K562 (cell line): ENCODE measurements at regions not wholly inside any gene's neighbourhood (a gene's known extent, or its start where the extent isn't known, plus 50 kb on each side); places are given as distances from the start of the nearest gene placed in this dataset.

Source experiments
- ATAC-seq: fragments of 200-7000 bp; cut with Tn5 transposase; 3 replicates; pipeline ENCODE4 v1.9.1; 2020; ENCODE audit warnings: moderate library complexity
- BruUV-seq: library from RNA; stranded (reverse); fragments of 400-500 nt; replicated peaks from 2 replicates; lab custom pipeline; 2021; lab: Mats Ljungman, UMichigan
- CTCF ChIA-PET: fragments of 300-600 bp; formaldehyde crosslinking; extraction: SDS; loops from one replicate; lab custom pipeline; 2021; ENCODE audit warnings: low intra/inter-chr PET ratio; lab: Yijun Ruan, JAX
- POLR2A ChIA-PET: fragments of 300-600, 350-650 bp; sonication (Branson Sonifier 250); formaldehyde crosslinking; extraction: SDS; loops from one replicate; lab custom pipeline; 2021; ENCODE audit warnings: antibody characterized with exemption, inconsistent platforms; lab: Yijun Ruan, JAX
- DNase-seq, 4 experiments: peaks; one replicate each; pipeline versions ENCODE4 v3.0.0 to v3.0.0-alpha.2; 2011 to 2018; ENCODE audit warnings: low spot score in 3 of 4, mixed read lengths in 3 of 4; ENCODE audit errors: extremely low read depth in 1 of 4
- FAIRE-seq: peaks from 2 replicates; lab custom pipeline; 2011; peaks lifted over from hg19 to GRCh38; lab: Jason Lieb, UNC
- H2AFZ ChIP-seq: 2 replicates; pipeline ENCODE4 v1.6.0; 2011; ENCODE audit warnings: low read depth, low read length, control low read depth, inconsistent platforms
- H3K27ac ChIP-seq: fragments of 200-600 bp; 3 replicates; pipeline ENCODE4 v1.8.0; 2011; ENCODE audit warnings: low read depth, mild to moderate bottlenecking, control low read depth, inconsistent platforms, low read length, moderate library complexity, mixed read lengths; ENCODE audit errors: extremely low read depth
- H3K27me3 ChIP-seq, 2 experiments: fragments of 300-600 bp in 1 of 2; 2 replicates in 1 of 2; 3 replicates in 1 of 2; pipeline versions ENCODE4 v1.6.0 to v1.8.0; 2011; ENCODE audit warnings: inconsistent platforms in 2 of 2, low read length in 2 of 2, mild to moderate bottlenecking in 1 of 2, mixed read lengths in 1 of 2, moderate library complexity in 1 of 2; ENCODE audit not compliant: control insufficient read depth in 2 of 2, insufficient read depth in 2 of 2
- H3K36me3 ChIP-seq: fragments of 300-600 bp; 3 replicates; pipeline ENCODE4 v1.8.0; 2011; ENCODE audit warnings: mild to moderate bottlenecking, low read length, inconsistent platforms; ENCODE audit not compliant: control insufficient read depth, insufficient read depth
- H3K4me1 ChIP-seq, 2 experiments: fragments of 200-600 bp in 1 of 2; replicated peaks in 1 of 2; 2 replicates in 1 of 2; 3 replicates in 1 of 2; pipeline versions ENCODE4 v1.5.1 to v1.8.0; 2011; ENCODE audit warnings: inconsistent platforms in 2 of 2, low read length in 2 of 2, mild to moderate bottlenecking in 1 of 2, mixed read lengths in 1 of 2, moderate library complexity in 1 of 2; ENCODE audit not compliant: control insufficient read depth in 2 of 2, insufficient read depth in 2 of 2
- H3K4me2 ChIP-seq: 2 replicates; pipeline ENCODE4 v1.6.1; 2011; ENCODE audit warnings: low read length, control low read depth, inconsistent platforms, mixed read lengths; ENCODE audit not compliant: insufficient read depth
- H3K4me3 ChIP-seq: fragments of 200-600 bp; sonication (generic), shearing (Covaris generic); 2 replicates; pipeline ENCODE4 v1.5.1; 2016; ENCODE audit warnings: control low read depth, inconsistent platforms
- H3K79me2 ChIP-seq: fragments of 200-600 bp; 3 replicates; pipeline ENCODE4 v1.8.0; 2011; ENCODE audit warnings: low read length, inconsistent platforms; ENCODE audit not compliant: control insufficient read depth, insufficient read depth
- H3K9ac ChIP-seq, 2 experiments: 2 replicates each; pipeline versions ENCODE4 v1.6.0 to v1.6.1; 2011; ENCODE audit warnings: low read depth in 2 of 2, low read length in 2 of 2, control low read depth in 1 of 2, inconsistent platforms in 1 of 2, mild to moderate bottlenecking in 1 of 2, mixed read lengths in 1 of 2; ENCODE audit not compliant: insufficient read depth in 1 of 2
- H3K9me1 ChIP-seq: one replicate; pipeline ENCODE4 v1.6.0; 2011; ENCODE audit warnings: inconsistent platforms, mild to moderate bottlenecking, low read length, moderate library complexity; ENCODE audit not compliant: control insufficient read depth, insufficient read depth
- H3K9me3 ChIP-seq: replicated peaks from 2 replicates; pipeline ENCODE4 v1.5.1; 2011; ENCODE audit warnings: low read depth, low read length, inconsistent platforms; ENCODE audit not compliant: control insufficient read depth, insufficient read depth
- H4K20me1 ChIP-seq: replicated peaks from 2 replicates; pipeline ENCODE4 v1.6.1; 2011; ENCODE audit warnings: low read length, inconsistent platforms, mixed read lengths; ENCODE audit not compliant: control insufficient read depth, insufficient read depth
- CEBPB ChIP-seq: fragments of 450-650 bp; IDR thresholded peaks from 2 replicates; pipeline ENCODE4 v1.6.1; 2016; ENCODE audit warnings: missing genetic modification characterization, missing compliant biosample characterization
- CHD4 ChIP-seq: fragments of 200-600 bp; sonication (generic); IDR thresholded peaks from 3 replicates; pipeline ENCODE4 v1.6.1; 2012; ENCODE audit warnings: low read depth, mild to moderate bottlenecking, mixed read lengths, low read length, inconsistent platforms; ENCODE audit not compliant: insufficient read depth, insufficient replicate concordance, poor library complexity, severe bottlenecking
- E4F1 ChIP-seq: fragments of 250-450 bp; sonication (Bioruptor Pico); IDR thresholded peaks from 2 replicates; pipeline ENCODE4 v1.5.0; 2021; ENCODE audit warnings: mild to moderate bottlenecking, borderline replicate concordance
- FOS ChIP-seq: IDR thresholded peaks from 3 replicates; pipeline ENCODE4 v1.6.1; 2011; ENCODE audit not compliant: insufficient read length; ENCODE audit errors: extremely low read depth
- HMG20B ChIP-seq: fragments of 250-450 bp; sonication (Bioruptor Pico); IDR thresholded peaks from 2 replicates; pipeline ENCODE4 v1.5.0; 2021; ENCODE audit warnings: mild to moderate bottlenecking
- KAT8 ChIP-seq: fragments of 450-650 bp; IDR thresholded peaks from 2 replicates; pipeline ENCODE4 v1.6.1; 2016; ENCODE audit warnings: low read depth, mild to moderate bottlenecking
- MAFF ChIP-seq: IDR thresholded peaks from 2 replicates; pipeline ENCODE4 v1.6.1; 2012; ENCODE audit warnings: low read length, improper control_type of control experiment
- RBM17 ChIP-seq: fragments of 200-400 bp; formaldehyde crosslinking; IDR thresholded peaks from 2 replicates; pipeline ENCODE4 v1.6.1; 2017; ENCODE audit warnings: low read depth, mild to moderate bottlenecking, low read length, borderline replicate concordance
- TEAD4 ChIP-seq, 2 experiments: sonication (generic) in 1 of 2; formaldehyde crosslinking in 1 of 2; IDR thresholded peaks; 2 replicates each; pipeline versions ENCODE4 v1.6.1 to v1.8.0; 2012 to 2022; ENCODE audit warnings: borderline replicate concordance in 1 of 2, inconsistent platforms in 1 of 2, low read length in 1 of 2, mild to moderate bottlenecking in 1 of 2, missing genetic modification reagents in 1 of 2
- ZBTB33 ChIP-seq: sonication (generic); formaldehyde crosslinking; IDR thresholded peaks from 2 replicates; pipeline ENCODE4 v1.8.1; 2023; ENCODE audit warnings: mild to moderate bottlenecking, missing genetic modification reagents
- ZNF57 ChIP-seq: fragments of 450-650 bp; formaldehyde crosslinking; IDR thresholded peaks from 2 replicates; pipeline ENCODE4 v1.4.0; 2020; ENCODE audit warnings: mild to moderate bottlenecking, moderate library complexity
- WGBS: fragments of 100-300 bp; shearing (Covaris generic); methylation state at CpG from one replicate; pipeline ENCODE4 v1.1.6; 2016; ENCODE audit warnings: low coverage, mixed read lengths; ENCODE audit not compliant: insufficient coverage; ENCODE audit errors: missing lambda C conversion rate; 5-methylcytosine and 5-hydroxymethylcytosine counted together
- in situ Hi-C: fragments of 300-500 bp; cut with MboI; formaldehyde crosslinking; loops from 4 replicates; pipeline ENCODE4 v1.15.0; 2018; ENCODE audit warnings: inconsistent platforms, mixed read lengths
- intact Hi-C: fragments of 100-400 bp; cut with micrococcal nuclease; formaldehyde crosslinking; loops from 2 replicates; pipeline ENCODE4 v1.14.2; 2022
- TF ChIP-seq, protein P1 (sequence below): fragments of 250-450 bp; sonication (Bioruptor Pico); IDR thresholded peaks from 2 replicates; pipeline ENCODE4 v1.9.0; 2021; ENCODE audit warnings: mild to moderate bottlenecking, inconsistent platforms
- TF ChIP-seq, protein P2 (sequence below): fragments of 450-650 bp; IDR thresholded peaks from 2 replicates; pipeline ENCODE4 v1.6.1; 2017; ENCODE audit warnings: antibody characterized with exemption

GRCh38 chr1:67988066-67988465, 62.4 kb downstream of the DIRAS3 start:
- 21% methylated on average over 5 of the region's 5 CpGs for WGBS
- Histone ChIP-seq H3K9me3 (no peaks in the 10 kb centered on the region), H3K27ac (no peak overlapping the region), H3K9ac (no peak overlapping the region), H4K20me1 (no peaks in the 10 kb centered on the region), H2AFZ (no peak overlapping the region), H3K36me3 (no peaks in the 10 kb centered on the region), H3K27me3 (no peaks in the 10 kb centered on the region), H3K4me3 (no peak overlapping the region), H3K4me1 (no peaks in the 10 kb centered on the region; a peak in 2 of 5 replicates), H3K9me1 (no peaks in the 10 kb centered on the region), H3K79me2 (no peaks in the 10 kb centered on the region), H3K4me2 (no peak overlapping the region)
- no TSS peak for BruUV-seq
- ChIA-PET POLR2A (interaction anchor here (0.6 kb wide), 1 partner anchor 65 kb away, joined by 3 read pairs; no protein-coding TSS in a partner anchor), CTCF (no interaction called here)
- FAIRE-seq, result no peak
- no peak for DNase-seq
- intact Hi-C loops, result no loop called here
- ATAC-seq, result no peak
- no peak for TF ChIP-seq E4F1 (CRISPR knock-in tag)
- TF ChIP-seq MAFF, result no peak
- no peak for TF ChIP-seq TEAD4 (IDR thresholded peaks at IDR 0.05; ENCODE audit: low read length)
- no peak for TF ChIP-seq TEAD4 (CRISPR knock-in tag; IDR thresholded peaks at IDR 0.05; ENCODE audit: borderline replicate concordance)
- no peak for TF ChIP-seq ZBTB33
- no peak for TF ChIP-seq HMG20B
- no peak for TF ChIP-seq CHD4
- TF ChIP-seq KAT8, result no peak
- TF ChIP-seq FOS, result no peak
- TF ChIP-seq ZNF57 (CRISPR knock-in tag), result no peak
- TF ChIP-seq, protein P1, sequence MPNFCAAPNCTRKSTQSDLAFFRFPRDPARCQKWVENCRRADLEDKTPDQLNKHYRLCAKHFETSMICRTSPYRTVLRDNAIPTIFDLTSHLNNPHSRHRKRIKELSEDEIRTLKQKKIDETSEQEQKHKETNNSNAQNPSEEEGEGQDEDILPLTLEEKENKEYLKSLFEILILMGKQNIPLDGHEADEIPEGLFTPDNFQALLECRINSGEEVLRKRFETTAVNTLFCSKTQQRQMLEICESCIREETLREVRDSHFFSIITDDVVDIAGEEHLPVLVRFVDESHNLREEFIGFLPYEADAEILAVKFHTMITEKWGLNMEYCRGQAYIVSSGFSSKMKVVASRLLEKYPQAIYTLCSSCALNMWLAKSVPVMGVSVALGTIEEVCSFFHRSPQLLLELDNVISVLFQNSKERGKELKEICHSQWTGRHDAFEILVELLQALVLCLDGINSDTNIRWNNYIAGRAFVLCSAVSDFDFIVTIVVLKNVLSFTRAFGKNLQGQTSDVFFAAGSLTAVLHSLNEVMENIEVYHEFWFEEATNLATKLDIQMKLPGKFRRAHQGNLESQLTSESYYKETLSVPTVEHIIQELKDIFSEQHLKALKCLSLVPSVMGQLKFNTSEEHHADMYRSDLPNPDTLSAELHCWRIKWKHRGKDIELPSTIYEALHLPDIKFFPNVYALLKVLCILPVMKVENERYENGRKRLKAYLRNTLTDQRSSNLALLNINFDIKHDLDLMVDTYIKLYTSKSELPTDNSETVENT, result no peak
- TF ChIP-seq, protein P2, sequence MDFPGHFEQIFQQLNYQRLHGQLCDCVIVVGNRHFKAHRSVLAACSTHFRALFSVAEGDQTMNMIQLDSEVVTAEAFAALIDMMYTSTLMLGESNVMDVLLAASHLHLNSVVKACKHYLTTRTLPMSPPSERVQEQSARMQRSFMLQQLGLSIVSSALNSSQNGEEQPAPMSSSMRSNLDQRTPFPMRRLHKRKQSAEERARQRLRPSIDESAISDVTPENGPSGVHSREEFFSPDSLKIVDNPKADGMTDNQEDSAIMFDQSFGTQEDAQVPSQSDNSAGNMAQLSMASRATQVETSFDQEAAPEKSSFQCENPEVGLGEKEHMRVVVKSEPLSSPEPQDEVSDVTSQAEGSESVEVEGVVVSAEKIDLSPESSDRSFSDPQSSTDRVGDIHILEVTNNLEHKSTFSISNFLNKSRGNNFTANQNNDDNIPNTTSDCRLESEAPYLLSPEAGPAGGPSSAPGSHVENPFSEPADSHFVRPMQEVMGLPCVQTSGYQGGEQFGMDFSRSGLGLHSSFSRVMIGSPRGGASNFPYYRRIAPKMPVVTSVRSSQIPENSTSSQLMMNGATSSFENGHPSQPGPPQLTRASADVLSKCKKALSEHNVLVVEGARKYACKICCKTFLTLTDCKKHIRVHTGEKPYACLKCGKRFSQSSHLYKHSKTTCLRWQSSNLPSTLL, result no peak
- no peak for TF ChIP-seq CEBPB
- TF ChIP-seq RBM17, result no peak
- in situ Hi-C loops, result no loop called here
